ENCODE measurements at regions not wholly inside any gene's neighbourhood (a gene's known extent, or its start where the extent isn't known, plus 50 kb on each side); places are given as distances from the start of the nearest gene placed in this dataset.

- DNase-seq: no peak
These were observed 138.3 kb upstream of the SMIM23 start for GRCh38 chr5:171647043-171647903.

- DNase-seq: no peak
These were observed 137.7 kb upstream of the SMIM23 start for GRCh38 chr5:171647904-171648260.

GRCh38 chr5:171648279-171649074 is 137.1 kb upstream of the SMIM23 start:
- no peak for DNase-seq

- no peak for DNase-seq
These were observed 136.6 kb upstream of the SMIM23 start for GRCh38 chr5:171649075-171649401.

GRCh38 chr5:171650597-171650996 is 135.0 kb upstream of the SMIM23 start:
- DNase-seq: no peak

GRCh38 chr5:171651102-171651501 is 134.5 kb upstream of the SMIM23 start:
- DNase-seq: no peak

GRCh38 chr5:171654881-171655280 is 130.7 kb upstream of the SMIM23 start:
- DNase-seq: no peak

GRCh38 chr5:171657473-171657872 is 128.1 kb upstream of the SMIM23 start:
- no peak for DNase-seq

GRCh38 chr5:171659896-171660295 is 125.7 kb upstream of the SMIM23 start:
- DNase-seq: no peak

GRCh38 chr5:171660434-171660833 is 125.2 kb upstream of the SMIM23 start:
- DNase-seq: no peak

- no peak for DNase-seq
These were observed 124.5 kb upstream of the SMIM23 start for GRCh38 chr5:171661143-171661542.

- DNase-seq: no peak
These were observed 122.1 kb upstream of the SMIM23 start for GRCh38 chr5:171663311-171664085.

GRCh38 chr5:171664489-171664888 is 121.1 kb upstream of the SMIM23 start:
- DNase-seq: no peak

- no peak for DNase-seq
These were observed 118.8 kb upstream of the SMIM23 start for GRCh38 chr5:171666815-171667214.

GRCh38 chr5:171667341-171668096 is 118.1 kb upstream of the SMIM23 start:
- DNase-seq: no peak

- no peak for DNase-seq
These were observed 117.6 kb upstream of the SMIM23 start for GRCh38 chr5:171668097-171668412.

- DNase-seq: no peak
These were observed 116.0 kb upstream of the SMIM23 start for GRCh38 chr5:171669571-171669970.

- DNase-seq: no peak
These were observed 113.1 kb upstream of the SMIM23 start for GRCh38 chr5:171672556-171672955.

GRCh38 chr5:171673328-171673727 is 112.3 kb upstream of the SMIM23 start:
- no peak for DNase-seq

- no peak for DNase-seq
These were observed 111.8 kb upstream of the SMIM23 start for GRCh38 chr5:171673840-171674239.

- no peak for DNase-seq
These were observed 110.1 kb upstream of the SMIM23 start for GRCh38 chr5:171675511-171675910.
